A673 (cell line): ENCODE measurements at regions not wholly inside any gene's neighbourhood (a gene's known extent, or its start where the extent isn't known, plus 50 kb on each side); places are given as distances from the start of the nearest gene placed in this dataset.

ENCODE experiments used
- BruUV-seq: library from RNA; stranded (reverse); fragments of 400-500 nt; replicated peaks from 2 replicates; lab custom pipeline; 2021; lab: Mats Ljungman, UMichigan
- CTCF ChIA-PET: fragments of 300-600 bp; sonication (Branson Sonifier 250); formaldehyde crosslinking; loops from one replicate; lab custom pipeline; 2022; ENCODE audit warnings: antibody characterized with exemption; lab: Charles Lee
- POLR2A ChIA-PET: fragments of 300-600 bp; sonication (Branson Sonifier 250); formaldehyde crosslinking; loops from one replicate; lab custom pipeline; 2022; ENCODE audit warnings: antibody characterized with exemption; ENCODE audit not compliant: low non-redundant PET; lab: Charles Lee
- DNase-seq: peaks from one replicate; pipeline ENCODE4 v3.0.0-alpha.2; 2015; ENCODE audit warnings: low spot score
- H3K27ac ChIP-seq: fragments of 200-600 bp; sonication (generic); 2 replicates; pipeline ENCODE4 v1.5.1; 2016; ENCODE audit warnings: mixed run types, low read depth, mild to moderate bottlenecking, mixed read lengths, antibody characterized with exemption, low read length; ENCODE audit not compliant: poor library complexity, severe bottlenecking
- H3K27me3 ChIP-seq: fragments of 200-600 bp; sonication (generic); replicated peaks from 2 replicates; pipeline ENCODE4 v1.6.1; 2017; ENCODE audit warnings: mixed run types, low read depth, mild to moderate bottlenecking, mixed read lengths, antibody characterized with exemption, low read length; ENCODE audit not compliant: insufficient read depth, poor library complexity
- H3K36me3 ChIP-seq: fragments of 200-600 bp; sonication (generic); 2 replicates; pipeline ENCODE4 v1.6.1; 2016; ENCODE audit warnings: mixed run types, mild to moderate bottlenecking, mixed read lengths, antibody characterized with exemption, low read length; ENCODE audit not compliant: insufficient read depth, poor library complexity, severe bottlenecking
- H3K4me1 ChIP-seq: fragments of 200-600 bp; sonication (generic); 2 replicates; pipeline ENCODE4 v1.6.1; 2017; ENCODE audit warnings: mixed run types, mild to moderate bottlenecking, mixed read lengths, antibody characterized with exemption, low read length; ENCODE audit not compliant: insufficient read depth, poor library complexity, severe bottlenecking
- H3K4me3 ChIP-seq: fragments of 200-600 bp; sonication (generic); 2 replicates; pipeline ENCODE4 v1.5.1; 2016; ENCODE audit warnings: low read depth, mixed run types, mild to moderate bottlenecking, mixed read lengths, low read length; ENCODE audit not compliant: poor library complexity, severe bottlenecking
- H3K9me3 ChIP-seq: fragments of 200-600 bp; sonication (generic); 2 replicates; pipeline ENCODE4 v1.6.1; 2016; ENCODE audit warnings: mixed run types, low read depth, mild to moderate bottlenecking, mixed read lengths, antibody characterized with exemption, low read length; ENCODE audit not compliant: poor library complexity, severe bottlenecking
- EZH2 ChIP-seq: fragments of 200-600 bp; sonication (generic); IDR thresholded peaks from 2 replicates; pipeline ENCODE4 v1.6.1; 2017; ENCODE audit warnings: borderline replicate concordance, low read depth, mild to moderate bottlenecking, mixed read lengths, antibody characterized with exemption, low read length; ENCODE audit not compliant: poor library complexity, severe bottlenecking
- intact Hi-C: fragments of 100-400 bp; cut with micrococcal nuclease; formaldehyde crosslinking; loops from one replicate; pipeline ENCODE4 v1.10.0; 2022; ENCODE audit not compliant: unreplicated experiment
- TF ChIP-seq, protein P1 (sequence below): fragments of 300-800, 200-600 bp; sonication (generic); conservative IDR thresholded peaks from 2 replicates; pipeline ENCODE4 v1.5.1; 2017; ENCODE audit warnings: low read depth, mild to moderate bottlenecking, antibody characterized with exemption, low read length, moderate library complexity, mixed read lengths

DNA sequence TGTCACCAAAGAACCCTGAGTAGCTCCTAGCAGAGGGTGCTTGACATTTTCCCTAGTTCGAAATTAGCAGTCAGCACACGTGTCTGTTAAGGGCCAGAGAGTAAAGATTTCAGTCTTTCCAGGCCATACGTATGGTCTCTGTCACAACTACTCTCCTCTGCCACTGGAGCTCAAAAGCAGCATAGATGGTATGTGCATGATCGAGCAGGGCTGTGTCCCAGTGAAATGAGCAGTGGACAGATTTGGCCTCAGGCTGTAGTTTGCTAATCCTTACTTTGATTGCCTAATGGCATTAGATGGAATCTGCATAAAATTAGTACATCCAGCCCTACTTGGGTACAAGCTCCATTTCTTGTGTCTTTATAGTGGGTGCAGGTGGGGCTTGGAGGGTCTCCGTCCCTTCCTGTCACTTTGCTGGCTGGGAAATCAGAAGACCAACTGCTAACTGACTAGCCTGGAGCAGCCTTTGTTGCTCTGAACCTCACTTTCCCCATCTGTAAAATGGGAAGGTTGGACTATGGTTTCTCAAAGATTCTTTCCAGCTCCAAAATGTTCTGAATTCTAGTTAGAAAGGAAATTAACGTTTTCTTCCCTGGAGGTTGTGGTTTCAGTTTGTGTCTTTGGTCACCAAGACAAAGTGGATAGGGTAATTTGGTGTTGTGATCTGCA lies 108.5 kb downstream of the GLI2 start:
- Histone ChIP-seq H3K36me3 (no peaks in the 10 kb centered on the region), H3K27me3 (no peaks in the 10 kb centered on the region), H3K27ac (no peak overlapping the region), H3K4me1 (peaks cover 9% of the 10 kb centered on the region), H3K9me3 (peaks cover under 1% of the 10 kb centered on the region), H3K4me3 (no peak overlapping the region)
- ChIA-PET CTCF (no interaction called here), POLR2A (no interaction called here)
- BruUV-seq = no TSS peak
- DNase-seq = no peak
- intact Hi-C loops = no loop called here
- no peak for TF ChIP-seq EZH2
- TF ChIP-seq, protein P1, sequence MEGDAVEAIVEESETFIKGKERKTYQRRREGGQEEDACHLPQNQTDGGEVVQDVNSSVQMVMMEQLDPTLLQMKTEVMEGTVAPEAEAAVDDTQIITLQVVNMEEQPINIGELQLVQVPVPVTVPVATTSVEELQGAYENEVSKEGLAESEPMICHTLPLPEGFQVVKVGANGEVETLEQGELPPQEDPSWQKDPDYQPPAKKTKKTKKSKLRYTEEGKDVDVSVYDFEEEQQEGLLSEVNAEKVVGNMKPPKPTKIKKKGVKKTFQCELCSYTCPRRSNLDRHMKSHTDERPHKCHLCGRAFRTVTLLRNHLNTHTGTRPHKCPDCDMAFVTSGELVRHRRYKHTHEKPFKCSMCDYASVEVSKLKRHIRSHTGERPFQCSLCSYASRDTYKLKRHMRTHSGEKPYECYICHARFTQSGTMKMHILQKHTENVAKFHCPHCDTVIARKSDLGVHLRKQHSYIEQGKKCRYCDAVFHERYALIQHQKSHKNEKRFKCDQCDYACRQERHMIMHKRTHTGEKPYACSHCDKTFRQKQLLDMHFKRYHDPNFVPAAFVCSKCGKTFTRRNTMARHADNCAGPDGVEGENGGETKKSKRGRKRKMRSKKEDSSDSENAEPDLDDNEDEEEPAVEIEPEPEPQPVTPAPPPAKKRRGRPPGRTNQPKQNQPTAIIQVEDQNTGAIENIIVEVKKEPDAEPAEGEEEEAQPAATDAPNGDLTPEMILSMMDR = no peak

- Histone ChIP-seq H3K4me1 (peaks cover 9% of the 10 kb centered on the region), H3K4me3 (no peak overlapping the region), H3K27me3 (no peaks in the 10 kb centered on the region), H3K9me3 (peaks cover 5% of the 10 kb centered on the region), H3K27ac (no peak overlapping the region), H3K36me3 (no peaks in the 10 kb centered on the region)
- no peak for DNase-seq
- no peak for TF ChIP-seq EZH2
- TF ChIP-seq, protein P1 = no peak
- BruUV-seq = no TSS peak
- ChIA-PET CTCF (no interaction called here), POLR2A (no interaction called here)
- intact Hi-C loops = no loop called here
Measured at GRCh38 chr2:120845277-120845676, 109.6 kb downstream of the GLI2 start.

- POLR2A ChIA-PET = no interaction called here
- Histone ChIP-seq H3K4me1 (peaks cover 9% of the 10 kb centered on the region), H3K9me3 (peaks cover 5% of the 10 kb centered on the region), H3K36me3 (no peaks in the 10 kb centered on the region), H3K4me3 (no peak overlapping the region), H3K27me3 (no peaks in the 10 kb centered on the region), H3K27ac (no peak overlapping the region)
- CTCF ChIA-PET = no interaction called here
- DNase-seq = no peak
- intact Hi-C loops = no loop called here
- no TSS peak for BruUV-seq
- no peak for TF ChIP-seq EZH2
- TF ChIP-seq, protein P1 = no peak
Measured at GRCh38 chr2:120846406-120847095, 110.9 kb downstream of the GLI2 start.
